GM18909 (cell line): ENCODE measurements at regions not wholly inside any gene's neighbourhood (a gene's known extent, or its start where the extent isn't known, plus 50 kb on each side); places are given as distances from the start of the nearest gene placed in this dataset.
"Not testable (repeated sequence)": the region's sequence is repeated elsewhere in the genome, so short reads cannot be mapped to it uniquely, and the experiment has no call there.

Experiments used
- ATAC-seq: cut with Tn5 transposase; IDR thresholded peaks from one replicate; pipeline ENCODE4 v1.9.1; 2021; ENCODE audit warnings: mild to moderate bottlenecking; ENCODE audit not compliant: unreplicated experiment, poor library complexity

DNA sequence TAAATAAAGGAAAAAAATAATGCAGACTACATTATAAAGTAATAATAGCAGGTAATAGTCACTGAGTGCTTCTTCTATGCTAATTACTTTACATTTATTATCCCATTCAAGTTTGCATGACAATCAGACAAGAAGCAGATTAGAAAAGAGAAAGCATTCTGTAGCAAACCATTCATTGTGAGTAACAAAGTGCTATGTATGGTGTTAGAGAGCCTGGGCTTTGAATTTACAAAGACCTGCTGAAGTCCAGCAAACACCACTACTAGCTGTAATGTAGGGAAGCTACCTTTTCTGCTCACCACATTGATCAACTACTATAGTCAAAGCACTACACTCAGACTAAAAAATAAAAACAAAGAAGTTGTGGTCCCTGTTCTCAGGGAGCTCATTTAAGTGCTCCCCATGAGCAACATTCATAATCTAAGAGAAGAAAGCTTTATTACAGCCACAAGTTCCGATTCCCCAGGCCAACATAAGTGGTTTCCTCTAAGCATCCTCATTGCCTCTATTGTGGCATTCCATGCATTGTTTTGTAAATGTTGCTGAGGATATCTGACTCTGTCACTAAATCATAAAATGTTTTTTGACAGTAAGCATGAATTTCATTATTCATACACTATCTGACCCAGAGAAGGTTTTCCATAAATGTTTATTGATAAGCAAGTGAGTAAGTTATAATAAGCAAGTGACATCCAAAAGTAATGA lies 108.5 kb downstream of the FOXD4L6 start:
- ATAC-seq, result not testable (repeated sequence)

DNA sequence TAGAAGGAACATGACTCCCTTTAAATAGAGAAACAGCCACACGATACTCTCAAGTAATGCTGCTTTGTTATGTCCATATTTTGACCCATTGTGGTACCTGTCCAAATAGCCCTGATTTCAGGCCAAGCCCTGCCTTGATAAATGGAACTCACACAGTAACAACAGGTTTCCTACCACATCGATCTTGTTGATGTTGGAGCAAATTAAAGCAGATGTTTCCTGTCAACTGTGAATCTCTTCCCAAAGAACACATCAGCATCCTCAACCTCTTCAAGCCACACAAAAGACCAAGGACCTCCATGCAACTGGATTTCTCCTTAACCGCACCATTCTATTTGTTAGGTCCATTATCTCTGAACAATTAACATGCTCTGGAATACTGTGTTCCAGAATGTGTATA lies 109.5 kb downstream of the FOXD4L6 start:
- not testable (repeated sequence) for ATAC-seq

DNA sequence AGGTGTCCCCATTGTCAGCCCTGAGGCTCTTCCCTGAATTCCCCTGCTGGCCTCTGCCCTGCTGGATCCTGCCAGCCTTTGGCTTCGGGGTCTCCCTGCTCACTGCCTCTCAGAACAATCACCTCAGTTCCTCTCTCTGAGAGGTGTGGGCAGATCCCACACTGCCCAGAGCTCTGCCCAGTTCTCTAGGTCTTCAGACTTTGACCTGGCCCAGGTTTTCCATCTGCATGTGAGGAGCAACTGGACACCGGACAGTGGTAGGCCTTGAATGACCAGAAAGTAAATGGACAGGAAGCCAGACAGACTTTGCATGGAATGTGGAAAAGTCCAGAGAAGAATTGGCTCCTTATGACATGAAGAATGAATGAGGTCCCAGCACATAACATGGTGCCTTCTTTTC lies 111.8 kb downstream of the FOXD4L6 start:
- ATAC-seq, result not testable (repeated sequence)

DNA sequence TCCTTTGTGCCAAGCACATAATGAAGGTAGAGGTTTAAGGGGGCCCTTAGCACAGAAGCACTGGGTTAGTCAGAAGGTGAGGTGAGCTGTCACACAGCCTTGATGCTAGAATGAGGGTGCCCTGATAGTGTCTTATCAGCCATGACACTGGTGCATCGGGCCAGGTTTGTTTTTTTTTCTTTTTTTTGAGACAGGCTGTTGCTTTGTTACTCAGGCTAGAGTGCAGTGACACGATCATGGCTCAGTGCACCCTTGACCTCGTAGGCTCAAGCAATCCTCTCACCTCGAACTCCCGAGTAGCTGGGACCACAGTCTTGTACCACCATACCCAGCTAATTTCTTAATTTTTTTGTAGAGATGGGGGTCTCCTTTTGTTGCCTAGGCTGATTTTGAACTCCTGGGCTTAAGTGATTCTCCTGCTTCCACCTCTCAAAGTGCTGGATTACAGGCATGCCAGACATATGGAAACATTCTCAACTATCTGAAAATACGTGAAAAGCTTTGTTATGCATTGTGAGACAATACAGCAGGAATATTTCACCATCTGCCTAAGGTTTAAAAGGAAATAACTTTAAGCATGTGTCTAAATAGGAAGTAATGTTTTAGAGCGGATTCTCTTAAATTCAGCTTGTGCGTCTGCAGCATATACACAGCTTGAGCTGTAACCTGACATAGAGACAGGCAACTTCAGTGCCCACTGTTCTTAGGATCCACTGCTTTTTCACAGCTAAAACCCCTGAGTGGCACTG lies 128.4 kb downstream of the FOXD4L6 start:
- not testable (repeated sequence) for ATAC-seq

DNA sequence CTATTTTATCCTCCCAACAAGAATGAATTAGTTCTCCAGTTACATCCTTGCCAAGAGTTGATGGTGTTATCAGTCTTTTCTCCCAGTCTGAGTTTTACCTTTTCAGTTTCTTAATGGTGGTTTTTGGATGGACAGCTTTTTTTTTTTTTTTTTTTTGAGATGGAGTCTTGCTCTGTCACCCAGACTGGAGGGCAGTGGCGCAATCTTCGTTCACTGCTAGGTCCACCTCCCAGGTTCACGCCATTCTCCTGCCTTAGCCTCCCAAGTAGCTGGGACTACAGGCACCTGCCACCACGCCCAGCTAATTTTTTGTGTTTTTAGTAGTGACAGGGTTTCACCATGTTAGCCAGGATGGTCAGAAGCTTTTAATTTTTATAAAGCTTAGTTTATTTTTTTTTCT lies 133.0 kb downstream of the FOXD4L6 start:
- not testable (repeated sequence) for ATAC-seq

DNA sequence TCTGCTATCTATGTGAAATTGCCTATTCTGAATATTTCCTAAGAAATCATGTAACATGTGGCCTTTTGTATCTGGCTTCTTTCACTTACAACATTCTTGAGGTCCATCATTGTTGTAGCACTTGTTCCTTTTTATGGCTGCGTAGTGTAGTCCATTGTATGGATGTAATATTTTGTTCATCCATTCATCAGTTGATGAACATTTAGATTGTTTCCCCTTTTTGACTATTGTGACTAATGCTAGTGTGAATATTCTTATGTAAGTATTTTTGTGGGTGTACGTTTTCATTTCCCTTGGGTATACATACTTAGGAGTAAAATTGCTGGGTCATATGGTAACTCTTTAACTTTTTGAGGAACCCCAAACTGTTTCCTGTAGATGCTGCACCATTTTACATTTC lies 134.6 kb downstream of the FOXD4L6 start:
- not testable (repeated sequence) for ATAC-seq

DNA sequence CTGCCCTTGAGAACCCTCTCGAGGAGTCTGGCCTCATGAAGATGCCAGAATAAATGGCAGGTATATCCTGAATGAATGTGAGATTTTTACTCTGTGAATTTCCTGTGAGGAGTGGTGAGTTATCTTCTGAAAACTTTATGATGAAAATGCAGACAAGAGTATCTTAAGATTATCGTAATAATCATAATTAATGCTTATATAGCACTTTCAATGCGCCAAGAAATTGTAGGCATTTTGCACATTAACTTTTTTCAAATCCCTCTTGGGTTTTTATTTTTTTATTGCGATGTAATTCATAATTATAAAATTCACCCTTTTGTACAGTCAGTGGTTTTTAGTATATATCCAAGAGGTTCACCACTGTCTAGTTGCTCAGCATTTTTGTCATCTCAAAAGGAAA lies 135.1 kb downstream of the FOXD4L6 start:
- not testable (repeated sequence) for ATAC-seq

DNA sequence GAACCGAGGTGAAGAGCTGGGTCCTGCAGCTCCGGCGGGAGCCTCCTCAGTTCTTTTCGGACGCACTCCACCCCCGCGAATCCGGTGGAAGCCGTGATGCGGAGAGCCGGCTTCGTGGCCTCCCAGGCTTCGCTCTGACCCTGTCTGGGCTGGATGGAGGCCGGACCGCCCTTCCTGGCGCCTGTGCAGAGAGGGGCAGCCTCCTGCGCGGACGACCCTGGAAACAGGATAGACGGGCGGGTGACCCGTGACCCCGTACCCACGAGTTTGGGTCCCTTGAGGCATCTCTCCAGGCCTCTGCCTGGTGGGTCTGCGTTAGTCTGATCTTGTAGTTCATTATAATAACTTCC lies 136.0 kb downstream of the FOXD4L6 start:
- ATAC-seq, result peak; percentile 51

DNA sequence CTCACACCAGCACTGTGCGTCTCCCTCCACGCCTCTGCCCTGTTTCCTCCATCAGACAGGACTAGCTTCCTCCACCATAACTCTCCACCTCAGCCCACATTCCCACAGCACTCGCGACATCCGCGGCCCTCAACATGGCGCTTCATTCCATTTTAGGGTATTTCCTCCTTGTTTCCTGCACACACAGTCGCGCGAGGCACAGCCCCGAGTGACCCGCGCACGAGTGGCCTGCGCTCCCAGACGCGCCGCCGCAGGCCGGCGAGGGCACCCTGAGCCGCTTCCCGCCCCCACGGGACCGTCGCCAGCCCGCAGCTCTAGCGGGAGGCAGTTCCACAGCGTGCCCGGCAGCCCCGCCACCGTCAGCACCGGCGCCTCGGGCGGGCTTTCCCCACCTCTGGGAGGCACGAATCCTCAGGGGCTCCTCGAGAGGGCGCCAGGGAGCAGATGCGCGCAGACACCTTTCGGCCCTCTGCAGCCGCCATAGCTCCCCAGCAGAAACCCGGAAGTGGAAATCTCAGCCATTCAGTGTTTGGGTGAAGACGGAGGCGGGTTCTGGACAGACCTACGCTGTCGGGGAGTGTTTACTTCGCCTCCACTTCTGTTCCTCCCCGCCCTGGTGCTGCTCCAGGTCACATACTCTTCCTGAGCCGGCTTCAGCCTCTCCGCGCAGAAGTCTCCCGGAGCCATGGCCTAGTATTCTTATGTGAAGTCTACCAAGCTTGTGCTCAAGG lies 136.6 kb downstream of the FOXD4L6 start:
- ATAC-seq, result peak; percentile 100

DNA sequence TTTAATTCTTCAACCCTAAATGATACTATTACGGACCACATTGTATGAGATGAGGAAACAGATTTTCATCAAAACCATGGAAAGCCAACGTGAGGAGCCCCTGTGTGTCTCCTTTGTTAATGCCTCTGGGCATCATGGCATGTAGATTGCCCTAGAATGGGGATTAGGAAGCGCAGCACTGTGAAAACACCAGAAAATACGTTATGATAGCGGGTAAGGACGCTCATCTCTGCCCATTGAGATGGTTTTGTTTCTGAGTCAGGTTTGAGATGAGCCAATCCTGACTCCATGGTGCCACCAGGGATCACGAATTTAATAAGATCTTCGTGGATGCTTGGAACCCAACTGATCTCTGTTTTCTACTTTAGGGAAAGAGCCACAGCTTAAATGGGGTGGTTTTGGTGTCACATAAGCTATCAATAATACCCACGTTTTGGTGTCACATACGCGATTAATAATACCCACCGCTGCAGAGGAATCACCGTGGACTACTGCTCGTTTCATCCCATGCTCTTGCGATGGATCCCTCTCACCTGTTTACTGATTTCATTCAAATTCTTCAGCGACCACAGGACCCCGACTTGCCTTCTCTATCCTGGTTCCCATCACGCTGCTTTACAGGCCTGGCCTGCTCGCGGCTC lies 137.3 kb downstream of the FOXD4L6 start:
- not testable (repeated sequence) for ATAC-seq

DNA sequence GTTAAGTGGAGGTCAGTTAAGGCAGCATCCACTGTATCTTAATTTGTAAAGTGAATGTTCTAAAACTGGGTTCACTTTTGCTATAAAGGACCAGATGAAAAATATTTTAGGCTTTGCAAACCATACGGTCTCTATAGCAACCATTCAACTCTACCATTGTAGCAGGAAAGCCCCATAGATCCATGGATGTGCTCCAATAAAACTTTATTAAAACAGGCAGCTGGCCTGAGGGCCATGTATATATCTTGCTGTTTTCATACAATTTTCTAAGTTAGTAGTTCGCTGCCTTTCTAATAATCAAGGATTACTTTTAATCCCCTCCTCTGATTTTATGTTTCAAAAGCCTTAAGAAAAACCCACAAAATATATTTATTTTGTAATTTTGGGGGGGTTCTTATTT lies 142.1 kb downstream of the FOXD4L6 start:
- not testable (repeated sequence) for ATAC-seq

DNA sequence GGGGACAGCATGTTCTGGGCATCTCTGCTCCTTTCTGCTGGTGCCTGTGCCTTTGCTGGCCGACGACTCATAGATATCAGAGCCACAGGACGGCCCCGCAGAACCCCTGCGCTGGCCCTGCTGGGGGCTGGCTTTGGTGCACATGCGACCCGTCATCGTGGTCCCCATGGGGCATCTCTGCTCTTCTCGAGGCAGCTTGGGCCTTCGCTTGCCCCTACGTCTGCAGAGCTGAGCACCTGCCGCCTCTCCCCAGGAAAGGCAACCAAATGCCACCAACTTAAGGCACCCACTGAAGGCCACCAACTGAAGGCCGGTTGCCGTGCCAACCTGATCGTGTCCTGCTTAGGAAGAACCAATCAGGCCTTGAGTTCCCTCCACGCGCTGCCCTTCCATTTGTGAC lies 153.1 kb downstream of the FOXD4L6 start:
- not testable (repeated sequence) for ATAC-seq

DNA sequence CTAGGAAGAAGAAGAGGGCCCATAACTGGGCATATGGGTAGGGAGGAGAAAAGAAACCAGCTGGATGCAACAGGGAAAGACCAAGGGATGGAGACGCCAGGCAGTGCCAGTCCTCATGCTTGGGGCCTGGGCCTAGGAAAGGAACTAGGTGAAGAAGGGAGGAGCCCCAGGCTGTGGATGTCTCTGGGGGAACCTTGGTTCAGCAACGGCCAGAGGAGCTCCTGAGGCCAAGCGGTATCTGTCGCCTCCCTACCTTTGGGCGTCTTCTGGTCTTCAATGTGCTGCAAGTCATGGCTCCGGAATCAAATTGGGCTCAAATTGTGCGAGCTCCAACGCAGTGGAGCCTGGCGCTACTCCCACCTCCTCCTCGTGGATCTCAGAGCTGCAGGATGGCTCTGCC lies 153.6 kb downstream of the FOXD4L6 start:
- not testable (repeated sequence) for ATAC-seq

DNA sequence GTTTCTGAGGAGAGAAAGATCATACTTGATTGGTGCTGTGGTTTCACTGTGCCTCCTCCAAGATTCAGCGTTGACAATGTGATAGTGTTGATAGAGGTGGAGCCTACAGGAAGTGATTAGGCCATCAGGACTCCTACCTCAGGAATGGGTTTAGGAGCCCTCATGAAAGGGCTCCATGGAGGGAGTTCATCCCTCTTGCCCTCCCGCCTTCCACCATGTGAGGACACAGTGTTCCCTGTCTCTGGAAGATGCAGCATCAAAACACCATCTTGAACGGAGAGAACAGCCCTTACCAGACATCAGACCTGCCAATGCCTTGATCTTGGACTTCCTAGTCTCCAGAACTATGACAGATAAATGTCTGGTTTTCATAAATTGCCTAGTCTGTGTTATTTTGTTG lies 156.7 kb downstream of the FOXD4L6 start:
- not testable (repeated sequence) for ATAC-seq

DNA sequence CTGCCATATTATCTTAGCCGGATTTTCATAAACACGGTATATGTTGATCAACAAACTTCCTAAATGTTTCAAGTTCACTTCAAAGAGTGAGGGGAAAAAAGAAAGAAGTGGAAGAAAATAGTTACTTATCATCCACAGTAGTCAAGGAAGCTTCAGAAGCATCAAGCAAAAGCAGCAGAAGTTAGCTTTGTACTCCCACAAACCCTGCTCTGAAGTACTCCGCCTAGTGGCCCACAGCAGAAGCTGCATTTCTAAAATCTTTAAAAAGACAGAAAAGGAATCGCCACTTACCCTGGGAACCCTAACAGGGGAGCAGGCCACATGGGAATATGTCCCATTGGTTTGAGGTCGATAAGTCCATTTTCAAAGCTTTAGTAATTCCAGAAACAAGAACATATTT lies 158.1 kb downstream of the FOXD4L6 start:
- ATAC-seq, result not testable (repeated sequence)

DNA sequence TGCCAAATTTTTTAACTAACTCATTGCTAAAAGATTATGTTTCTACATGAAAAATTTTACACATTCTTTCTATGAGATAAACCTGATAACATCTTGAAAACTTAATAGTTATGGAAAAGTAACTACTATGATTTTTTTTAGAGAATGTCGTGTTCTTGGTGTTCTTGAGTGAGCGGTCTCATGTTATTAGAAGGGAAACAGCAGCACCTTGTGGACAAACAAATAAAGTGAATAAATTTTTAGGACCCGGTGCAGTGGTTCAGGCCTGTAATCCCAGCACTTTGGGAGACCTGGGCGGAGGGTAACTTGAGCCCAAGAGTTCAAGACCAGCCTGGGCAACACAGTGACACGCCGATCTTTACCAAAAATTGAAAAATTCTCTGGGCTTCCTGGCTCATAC lies 166.0 kb downstream of the FOXD4L6 start:
- not testable (repeated sequence) for ATAC-seq

DNA sequence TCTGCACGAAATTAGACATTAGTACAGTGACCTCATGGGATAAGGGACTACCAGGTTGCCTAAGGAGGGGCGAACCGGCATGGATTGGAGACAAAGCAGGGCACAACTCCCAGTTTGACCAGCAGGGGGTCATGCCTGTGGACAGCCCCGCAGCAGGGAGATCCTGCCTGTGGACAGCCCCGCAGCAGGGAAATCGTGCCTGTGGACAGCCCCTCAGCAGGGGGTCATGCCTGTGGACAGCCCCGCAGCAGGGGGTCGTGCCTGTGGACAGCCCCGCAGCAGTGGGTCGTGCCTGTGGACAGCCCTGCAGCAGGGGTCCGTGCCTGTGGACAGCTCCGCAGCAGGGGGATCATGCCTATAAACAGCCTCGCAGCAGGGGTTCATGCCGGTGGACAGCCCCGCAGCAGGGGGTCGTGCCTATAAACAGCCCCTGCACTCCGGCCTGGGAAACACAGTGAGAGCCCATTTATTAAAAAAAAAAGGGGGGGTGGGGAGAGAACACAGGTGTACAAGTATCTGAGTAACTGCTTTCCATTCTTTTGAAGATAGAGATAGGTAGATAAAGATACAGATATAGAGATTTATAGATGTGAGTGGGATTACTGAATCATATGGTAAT lies 176.5 kb downstream of the FOXD4L6 start:
- not testable (repeated sequence) for ATAC-seq

DNA sequence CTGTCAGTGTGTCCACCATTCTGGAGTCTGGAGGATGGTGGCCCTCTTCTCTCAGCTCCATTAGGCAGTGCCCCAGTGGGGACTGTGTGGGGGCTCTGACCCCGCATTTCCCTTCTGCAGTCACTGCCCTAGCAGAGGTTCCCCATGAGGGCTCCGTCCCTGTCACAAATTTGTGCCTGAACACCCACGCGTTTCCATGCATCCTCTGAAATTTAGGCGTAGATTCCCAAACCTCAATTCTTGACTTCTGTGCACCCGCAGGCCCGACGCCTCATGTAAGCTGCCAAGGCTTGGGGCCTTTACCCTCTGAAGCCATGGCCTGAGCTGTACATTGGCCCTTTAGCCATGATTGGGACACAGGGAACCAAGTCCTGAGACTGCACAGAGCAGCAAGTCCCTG lies 182.3 kb downstream of the FOXD4L6 start:
- not testable (repeated sequence) for ATAC-seq

DNA sequence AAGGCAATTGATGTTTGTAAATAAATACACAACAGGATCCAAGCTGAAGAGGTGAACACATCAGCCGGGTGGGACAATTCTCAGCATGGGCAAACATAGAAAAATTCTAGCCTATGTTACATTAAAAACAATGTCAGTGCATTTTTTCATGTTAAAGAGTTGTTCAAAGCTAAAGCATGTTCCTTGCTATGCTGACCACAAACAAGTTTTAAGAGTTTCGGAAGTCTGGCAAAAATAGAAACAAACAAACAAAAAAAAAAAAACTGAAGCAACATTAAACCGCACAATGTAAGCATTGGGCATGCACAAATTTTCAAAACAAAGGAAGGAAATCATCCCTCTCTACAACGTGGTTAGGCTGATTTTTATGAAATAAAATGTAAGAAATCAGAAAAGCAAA lies 185.8 kb downstream of the FOXD4L6 start:
- ATAC-seq, result not testable (repeated sequence)

DNA sequence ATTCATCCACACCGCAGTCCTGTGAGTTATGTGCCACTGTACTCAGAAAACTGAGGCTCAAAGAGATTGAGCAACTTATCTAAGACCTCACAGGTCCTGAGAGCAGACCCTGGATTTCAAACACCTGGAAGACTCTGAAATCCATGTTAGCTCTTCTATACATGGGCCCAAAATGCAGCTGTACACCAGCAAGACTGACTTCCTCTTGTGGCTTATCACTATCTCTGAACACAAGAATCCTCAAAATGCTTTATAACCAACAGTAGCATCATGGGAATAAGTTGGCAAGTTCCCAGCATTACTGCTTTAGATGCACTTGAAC lies 188.6 kb downstream of the FOXD4L6 start:
- ATAC-seq, result not testable (repeated sequence)
